HepG2 (cell line): ENCODE measurements at regions not wholly inside any gene's neighbourhood (a gene's known extent, or its start where the extent isn't known, plus 50 kb on each side); places are given as distances from the start of the nearest gene placed in this dataset.

Experiments used
- ATAC-seq: fragments of 200-7000 bp; cut with Tn5 transposase; 3 replicates; pipeline ENCODE4 v1.9.1; 2020; ENCODE audit warnings: mild to moderate bottlenecking, moderate library complexity
- BruUV-seq: library from RNA; stranded (reverse); fragments of 400-500 nt; replicated peaks from 2 replicates; lab custom pipeline; 2021; lab: Mats Ljungman, UMichigan
- CTCF ChIA-PET: fragments of 300-600 bp; formaldehyde crosslinking; extraction: SDS; loops from one replicate; lab custom pipeline; 2021; ENCODE audit warnings: low total read pairs, inconsistent platforms, low intra/inter-chr PET ratio; lab: Yijun Ruan, JAX
- POLR2A ChIA-PET: fragments of 350-600 bp; sonication (Branson Sonifier 250); formaldehyde crosslinking; loops from one replicate; lab custom pipeline; 2020; ENCODE audit warnings: antibody characterized with exemption, inconsistent platforms; lab: Yijun Ruan, JAX
- DNase-seq: peaks from one replicate; pipeline ENCODE4 v3.0.0-alpha.2; 2015; ENCODE audit warnings: low spot score
- FAIRE-seq: peaks from 3 replicates; lab custom pipeline; 2011; peaks lifted over from hg19 to GRCh38; lab: Jason Lieb, UNC
- H2AFZ ChIP-seq: one replicate; pipeline ENCODE4 v1.6.1; 2011; ENCODE audit warnings: low read length, inconsistent platforms
- H3K27ac ChIP-seq: fragments of 300-600 bp; 3 replicates; pipeline ENCODE4 v1.8.0; 2011; ENCODE audit warnings: mixed run types, mild to moderate bottlenecking, mixed read lengths, low read length, inconsistent platforms; ENCODE audit not compliant: insufficient read depth; ENCODE audit errors: extremely low read length
- H3K27me3 ChIP-seq, 2 experiments: fragments of 200-600 bp in 1 of 2; 2 replicates in 1 of 2; 3 replicates in 1 of 2; pipeline versions ENCODE4 v1.6.0 to v1.8.0; 2011; ENCODE audit warnings: low read length in 2 of 2, mild to moderate bottlenecking in 2 of 2, moderate library complexity in 2 of 2, inconsistent platforms in 1 of 2; ENCODE audit not compliant: insufficient read depth in 2 of 2, control insufficient read depth in 1 of 2
- H3K36me3 ChIP-seq, 2 experiments: fragments of 200-600 bp in 1 of 2; replicated peaks in 1 of 2; 2 replicates in 1 of 2; 3 replicates in 1 of 2; pipeline versions ENCODE4 v1.5.1 to v1.8.0; 2011; ENCODE audit warnings: low read length in 2 of 2, inconsistent platforms in 1 of 2; ENCODE audit not compliant: insufficient read depth in 2 of 2, control insufficient read depth in 1 of 2
- H3K4me1 ChIP-seq: 2 replicates; pipeline ENCODE4 v1.5.1; 2012; ENCODE audit warnings: low read length, inconsistent platforms; ENCODE audit not compliant: insufficient read depth
- H3K4me2 ChIP-seq: 2 replicates; pipeline ENCODE4 v1.6.0; 2011; ENCODE audit warnings: low read depth, low read length, inconsistent platforms
- H3K4me3 ChIP-seq, 3 experiments: fragments of 200-600 bp in 1 of 3; sonication (generic), shearing (Covaris generic) in 1 of 3; replicated peaks in 1 of 3; 2 replicates each; pipeline ENCODE4 v1.5.1; 2011 to 2016; ENCODE audit warnings: low read length in 3 of 3, inconsistent platforms in 2 of 3, low read depth in 2 of 3, mild to moderate bottlenecking in 2 of 3, control low read depth in 1 of 3, mixed read lengths in 1 of 3; ENCODE audit not compliant: insufficient read depth in 1 of 3
- H3K79me2 ChIP-seq: one replicate; pipeline ENCODE4 v1.6.1; 2011; ENCODE audit warnings: low read length, inconsistent platforms; ENCODE audit not compliant: insufficient read depth
- H3K9ac ChIP-seq: 2 replicates; pipeline ENCODE4 v1.6.0; 2011; ENCODE audit warnings: mild to moderate bottlenecking, low read depth, low read length, inconsistent platforms; ENCODE audit not compliant: insufficient read depth
- H3K9me3 ChIP-seq: 2 replicates; pipeline ENCODE4 v1.5.1; 2012; ENCODE audit warnings: mild to moderate bottlenecking, low read length
- H4K20me1 ChIP-seq: 2 replicates; pipeline ENCODE4 v1.6.0; 2011; ENCODE audit warnings: inconsistent platforms, mild to moderate bottlenecking, low read length, moderate library complexity; ENCODE audit not compliant: insufficient read depth
- BRF2 ChIP-seq: sonication (generic); formaldehyde crosslinking; IDR thresholded peaks from 2 replicates; pipeline ENCODE4 v1.8.1; 2022; ENCODE audit warnings: mild to moderate bottlenecking, missing genetic modification reagents
- CTCF ChIP-seq: sonication (generic); formaldehyde crosslinking; IDR thresholded peaks from 2 replicates; pipeline ENCODE4 v1.5.0; 2020; ENCODE audit warnings: mild to moderate bottlenecking, missing genetic modification reagents, moderate library complexity
- JUND ChIP-seq: sonication (generic); formaldehyde crosslinking; IDR thresholded peaks from 2 replicates; pipeline ENCODE4 v1.8.0; 2022; ENCODE audit warnings: mild to moderate bottlenecking, missing genetic modification reagents
- MEIS1 ChIP-seq: sonication (generic); formaldehyde crosslinking; IDR thresholded peaks from 2 replicates; pipeline ENCODE4 v1.9.0; 2021; ENCODE audit warnings: mild to moderate bottlenecking, missing genetic modification reagents, moderate library complexity, borderline replicate concordance
- NFKB2 ChIP-seq: sonication (generic); formaldehyde crosslinking; IDR thresholded peaks from 2 replicates; pipeline ENCODE4 v1.4.0; 2020; ENCODE audit warnings: missing genetic modification reagents, borderline replicate concordance
- NKX3-1 ChIP-seq: sonication (generic); formaldehyde crosslinking; IDR thresholded peaks from 2 replicates; pipeline ENCODE4 v1.5.0; 2020; ENCODE audit warnings: missing genetic modification reagents
- PLSCR1 ChIP-seq: sonication (generic); formaldehyde crosslinking; IDR thresholded peaks from 2 replicates; pipeline ENCODE4 v1.5.0; 2020; ENCODE audit warnings: missing genetic modification reagents, mild to moderate bottlenecking, borderline replicate concordance
- RBM22 ChIP-seq: fragments of 200-400 bp; formaldehyde crosslinking; optimal IDR thresholded peaks from 2 replicates; pipeline ENCODE3; 2017; ENCODE audit warnings: mild to moderate bottlenecking, low read length, moderate library complexity
- SIX4 ChIP-seq: sonication (generic); formaldehyde crosslinking; IDR thresholded peaks from 2 replicates; pipeline ENCODE4 v1.4.0; 2020; ENCODE audit warnings: missing genetic modification reagents
- STAG1 ChIP-seq: sonication (generic); formaldehyde crosslinking; IDR thresholded peaks from 2 replicates; pipeline ENCODE4 v1.4.0; 2020; ENCODE audit warnings: missing genetic modification reagents
- ZFY ChIP-seq: sonication (generic); formaldehyde crosslinking; IDR thresholded peaks from 2 replicates; pipeline ENCODE4 v1.4.0; 2020; ENCODE audit warnings: missing genetic modification reagents
- ZNF597 ChIP-seq: sonication (generic); formaldehyde crosslinking; IDR thresholded peaks from 2 replicates; pipeline ENCODE4 v1.5.0; 2020; ENCODE audit warnings: missing genetic modification reagents
- ZNF652 ChIP-seq: IDR thresholded peaks from 2 replicates; pipeline ENCODE4 v1.6.1; 2016; ENCODE audit warnings: low read depth, borderline replicate concordance
- WGBS: methylation state at CpG from one replicate; pipeline ENCODE4 v1.1.6; 2017; ENCODE audit warnings: low lambda C conversion rate; 5-methylcytosine and 5-hydroxymethylcytosine counted together
- in situ Hi-C: cut with HindIII; loops from 2 replicates; pipeline ENCODE4 v1.10.0; 2017; ENCODE audit warnings: low pct_unique_long_range_greater_than_20kb; ENCODE audit not compliant: extremely low pct_ligation_motif_present
- intact Hi-C: fragments of 100-400 bp; cut with micrococcal nuclease; formaldehyde crosslinking; loops from one replicate; pipeline ENCODE4 v1.10.0; 2022; ENCODE audit not compliant: unreplicated experiment

- intact Hi-C loops: loop anchor here (1.0 kb wide), 1 partner anchor 798 kb away; no protein-coding TSS in a partner anchor
- H3K4me3 ChIP-seq: no peak overlapping the region
- H3K27me3 ChIP-seq: no peaks in the 10 kb centered on the region; a peak in 2 of 5 replicates
- ATAC-seq: no peak
- BruUV-seq: no TSS peak
- no peaks in the 10 kb centered on the region for H3K9me3 ChIP-seq
- WGBS: 1% methylated on average over 3 of the region's 3 CpGs
- H3K36me3 ChIP-seq: no peaks in the 10 kb centered on the region
- POLR2A ChIA-PET: no interaction called here
- no peaks in the 10 kb centered on the region for H3K4me1 ChIP-seq
- TF ChIP-seq CTCF (CRISPR knock-in tag) (peak; percentile 44), JUND (CRISPR knock-in tag) (no peak), STAG1 (CRISPR knock-in tag) (peak; percentile 60)
- no peak overlapping the region for H3K4me2 ChIP-seq
- H2AFZ ChIP-seq: no peak overlapping the region
- CTCF ChIA-PET: no interaction called here
- in situ Hi-C loops: loop anchor here (25.0 kb wide), 1 partner anchor 668 kb away; no protein-coding TSS in a partner anchor
- H3K27ac ChIP-seq: no peak overlapping the region
- no peaks in the 10 kb centered on the region for H4K20me1 ChIP-seq
- no peak for FAIRE-seq
- DNase-seq: peak; percentile 3
- H3K9ac ChIP-seq: no peak overlapping the region
- H3K79me2 ChIP-seq: no peaks in the 10 kb centered on the region
Measured at GRCh38 chr10:59580026-59580863, 129.4 kb downstream of the SLC16A9 start.

GRCh38 chr10:59578741-59579140, 130.9 kb downstream of the SLC16A9 start:
- Histone ChIP-seq H2AFZ (no peak overlapping the region), H3K4me2 (no peak overlapping the region), H3K9me3 (no peaks in the 10 kb centered on the region), H4K20me1 (no peaks in the 10 kb centered on the region), H3K27me3 (no peaks in the 10 kb centered on the region; a peak in 2 of 5 replicates), H3K36me3 (no peaks in the 10 kb centered on the region), H3K4me1 (no peaks in the 10 kb centered on the region), H3K27ac (no peak overlapping the region), H3K79me2 (no peaks in the 10 kb centered on the region), H3K9ac (no peak overlapping the region), H3K4me3 (no peak overlapping the region)
- FAIRE-seq (no peak), DNase-seq (no peak), ATAC-seq (no peak)
- intact Hi-C loops (no loop called here), in situ Hi-C loops (loop anchor here (25.0 kb wide), 1 partner anchor 666 kb away; no protein-coding TSS in a partner anchor)
- BruUV-seq: no TSS peak
- CTCF ChIA-PET: no interaction called here
- 42% methylated on average over 4 of the region's 4 CpGs for WGBS
- POLR2A ChIA-PET: no interaction called here
- TF ChIP-seq MEIS1 (CRISPR knock-in tag) (no peak), NKX3-1 (CRISPR knock-in tag) (no peak), RBM22 (no peak), PLSCR1 (CRISPR knock-in tag) (no peak), ZNF597 (CRISPR knock-in tag) (no peak), ZFY (CRISPR knock-in tag) (no peak), BRF2 (CRISPR knock-in tag) (no peak), ZNF652 (CRISPR knock-in tag) (no peak), SIX4 (CRISPR knock-in tag) (no peak), NFKB2 (CRISPR knock-in tag) (no peak)
